ENCODE measurements at regions not wholly inside any gene's neighbourhood (a gene's known extent, or its start where the extent isn't known, plus 50 kb on each side); places are given as distances from the start of the nearest gene placed in this dataset.

DNA sequence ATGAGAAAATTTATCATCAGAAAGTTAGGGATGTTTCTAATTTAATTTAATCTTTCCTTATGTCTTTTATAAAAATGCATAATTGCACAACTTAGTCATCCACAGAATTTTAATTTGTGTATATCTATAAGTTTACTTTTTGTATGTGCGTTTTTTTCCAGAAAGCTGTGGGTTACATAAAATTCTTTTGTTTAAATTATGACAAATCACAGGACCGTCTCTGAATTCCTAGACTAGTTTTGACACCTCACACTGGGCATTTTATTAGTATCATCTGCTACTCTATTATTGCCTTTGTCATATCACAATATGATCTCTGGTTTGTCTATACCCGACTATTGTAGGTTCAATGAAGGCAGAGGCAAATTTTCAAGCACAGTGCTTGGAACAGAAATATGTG lies 482.4 kb upstream of the SEMA3D start:
- H3K4me3 ChIP-seq: no peak overlapping the region
- intact Hi-C loops (cut with DNase I, micrococcal nuclease): no loop called here
- H3K9me3 ChIP-seq: no peaks in the 10 kb centered on the region
- no peaks in the 10 kb centered on the region for H3K36me3 ChIP-seq (ENCODE audit: low read depth)
- no peaks in the 10 kb centered on the region for H3K4me1 ChIP-seq (ENCODE audit: low read depth)
- TF ChIP-seq, protein P1, sequence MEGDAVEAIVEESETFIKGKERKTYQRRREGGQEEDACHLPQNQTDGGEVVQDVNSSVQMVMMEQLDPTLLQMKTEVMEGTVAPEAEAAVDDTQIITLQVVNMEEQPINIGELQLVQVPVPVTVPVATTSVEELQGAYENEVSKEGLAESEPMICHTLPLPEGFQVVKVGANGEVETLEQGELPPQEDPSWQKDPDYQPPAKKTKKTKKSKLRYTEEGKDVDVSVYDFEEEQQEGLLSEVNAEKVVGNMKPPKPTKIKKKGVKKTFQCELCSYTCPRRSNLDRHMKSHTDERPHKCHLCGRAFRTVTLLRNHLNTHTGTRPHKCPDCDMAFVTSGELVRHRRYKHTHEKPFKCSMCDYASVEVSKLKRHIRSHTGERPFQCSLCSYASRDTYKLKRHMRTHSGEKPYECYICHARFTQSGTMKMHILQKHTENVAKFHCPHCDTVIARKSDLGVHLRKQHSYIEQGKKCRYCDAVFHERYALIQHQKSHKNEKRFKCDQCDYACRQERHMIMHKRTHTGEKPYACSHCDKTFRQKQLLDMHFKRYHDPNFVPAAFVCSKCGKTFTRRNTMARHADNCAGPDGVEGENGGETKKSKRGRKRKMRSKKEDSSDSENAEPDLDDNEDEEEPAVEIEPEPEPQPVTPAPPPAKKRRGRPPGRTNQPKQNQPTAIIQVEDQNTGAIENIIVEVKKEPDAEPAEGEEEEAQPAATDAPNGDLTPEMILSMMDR (IDR thresholded peaks at IDR 0.05): no peak
- no peak for ATAC-seq
- no peak for DNase-seq

DNA sequence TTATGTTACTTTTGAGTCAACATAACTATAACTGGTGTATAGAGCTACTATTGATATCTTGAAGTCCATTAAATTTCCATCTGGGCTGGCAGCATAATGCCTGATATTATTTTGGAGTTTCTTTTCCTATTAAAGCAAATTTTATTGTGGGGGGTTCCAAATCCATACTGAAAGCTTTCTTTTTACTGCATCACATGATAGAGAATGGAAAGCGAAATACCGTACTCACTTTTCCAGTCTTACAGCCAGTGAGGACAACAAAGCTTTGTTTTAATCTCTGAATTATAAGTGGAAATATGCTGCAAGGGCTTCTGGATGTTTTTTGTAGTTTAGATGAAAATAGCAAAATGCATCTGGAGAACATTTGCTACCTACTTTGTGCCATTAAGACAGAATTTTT lies 477.5 kb upstream of the SEMA3D start:
- DNase-seq: no peak

DNA sequence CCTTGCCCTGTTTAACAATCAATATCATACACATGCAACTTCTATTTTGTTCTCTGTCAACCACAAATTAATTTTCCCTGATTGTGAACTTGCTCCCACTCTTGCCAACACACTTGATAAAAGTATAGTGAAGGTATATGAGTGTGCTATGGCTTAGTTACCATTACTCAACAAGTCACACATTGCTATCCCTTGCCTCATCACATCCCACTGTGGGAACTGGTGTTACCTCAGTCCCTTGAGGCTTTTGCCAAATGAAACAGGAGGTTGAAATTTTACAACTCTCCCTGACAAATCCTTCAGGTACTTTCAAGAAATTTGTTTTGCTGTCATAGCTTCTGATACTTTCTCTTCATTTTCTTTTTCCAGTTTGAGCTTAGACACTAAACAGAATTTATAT lies 472.5 kb upstream of the SEMA3D start:
- TF ChIP-seq, protein P1 (IDR thresholded peaks at IDR 0.05): no peak
- DNase-seq (no peak), ATAC-seq (no peak)
- Histone ChIP-seq H3K4me3 (no peak overlapping the region), H3K36me3 (ENCODE audit: low read depth) (no peaks in the 10 kb centered on the region), H3K4me1 (ENCODE audit: low read depth) (no peaks in the 10 kb centered on the region), H3K9me3 (no peaks in the 10 kb centered on the region)
- intact Hi-C loops (cut with DNase I, micrococcal nuclease): no loop called here

More for the DNA sequence above, 477.5 kb upstream of the SEMA3D start:
- TF ChIP-seq, protein P1 (IDR thresholded peaks at IDR 0.05): no peak
- no peaks in the 10 kb centered on the region for H3K9me3 ChIP-seq
- H3K4me1 ChIP-seq (ENCODE audit: low read depth): no peaks in the 10 kb centered on the region
- intact Hi-C loops (cut with DNase I, micrococcal nuclease): no loop called here
- H3K36me3 ChIP-seq (ENCODE audit: low read depth): no peaks in the 10 kb centered on the region
- no peak overlapping the region for H3K4me3 ChIP-seq
- no peak for ATAC-seq

DNA sequence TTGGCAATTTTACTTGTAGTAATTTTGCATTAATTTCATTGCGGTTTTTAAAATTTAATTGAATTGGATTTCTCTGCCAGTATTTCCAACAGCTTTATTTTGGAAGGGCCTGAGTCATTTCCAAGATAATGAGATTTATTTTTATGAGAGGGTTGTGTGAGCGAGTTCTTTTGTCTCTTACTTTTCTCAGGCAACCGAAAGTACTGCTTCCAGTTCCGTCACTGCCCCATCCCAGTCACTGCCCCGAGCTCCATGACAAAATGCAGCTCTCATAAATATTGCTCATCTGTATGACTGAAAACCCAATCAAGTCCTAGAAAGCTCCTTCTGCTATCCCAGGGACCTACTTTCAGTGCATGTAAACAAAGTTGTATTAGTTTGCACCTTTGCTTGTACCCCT lies 468.4 kb upstream of the SEMA3D start:
- no peaks in the 10 kb centered on the region for H3K36me3 ChIP-seq (ENCODE audit: low read depth)
- ATAC-seq (no peak), DNase-seq (no peak)
- H3K4me1 ChIP-seq (ENCODE audit: low read depth): no peaks in the 10 kb centered on the region
- H3K4me3 ChIP-seq: no peak overlapping the region
- TF ChIP-seq, protein P1 (IDR thresholded peaks at IDR 0.05): no peak
- intact Hi-C loops (cut with DNase I, micrococcal nuclease): no loop called here
- no peaks in the 10 kb centered on the region for H3K9me3 ChIP-seq

DNA sequence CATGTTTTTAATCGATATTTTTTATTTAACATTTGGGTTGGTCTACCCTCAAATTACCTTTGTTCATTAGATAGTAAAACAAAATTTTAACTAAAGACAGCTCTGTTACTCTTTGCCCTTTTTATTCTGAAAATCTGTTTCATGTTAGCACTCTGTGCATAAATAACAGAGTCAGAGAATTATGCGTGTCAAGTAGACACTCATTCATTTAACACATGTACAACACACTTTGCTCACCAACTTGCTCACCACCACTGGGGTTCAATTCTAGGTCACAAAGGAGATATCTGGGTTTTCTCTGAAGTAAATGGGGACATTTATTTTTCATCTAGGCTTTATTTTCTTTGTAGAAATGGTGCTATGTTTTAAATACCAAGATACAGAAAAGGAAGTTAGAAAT lies 457.4 kb upstream of the SEMA3D start:
- no peak for DNase-seq
- intact Hi-C loops (cut with DNase I, micrococcal nuclease): no loop called here
- Histone ChIP-seq H3K9me3 (no peaks in the 10 kb centered on the region), H3K4me3 (no peak overlapping the region), H3K36me3 (ENCODE audit: low read depth) (no peaks in the 10 kb centered on the region), H3K4me1 (ENCODE audit: low read depth) (no peaks in the 10 kb centered on the region)
- TF ChIP-seq, protein P1 (IDR thresholded peaks at IDR 0.05): no peak
- ATAC-seq: no peak

DNA sequence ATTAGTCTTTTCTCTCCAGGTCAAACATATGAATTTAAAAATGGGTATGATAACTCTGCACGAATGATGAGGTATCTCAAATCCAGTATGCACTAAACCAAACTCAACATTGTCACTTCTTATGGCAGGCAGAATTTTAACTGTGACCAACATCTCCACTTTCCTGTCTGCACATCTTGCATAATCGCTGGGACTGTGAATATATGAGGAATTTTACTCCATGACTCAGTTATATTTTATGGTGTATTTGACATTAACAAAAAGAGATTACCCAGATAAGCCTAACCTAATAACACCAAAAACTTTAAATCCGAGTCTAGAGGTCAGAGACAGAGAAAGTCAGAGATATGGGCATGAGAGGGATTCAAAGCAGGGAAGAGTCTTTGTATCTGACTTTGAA lies 454.5 kb upstream of the SEMA3D start:
- TF ChIP-seq, protein P1 (IDR thresholded peaks at IDR 0.05): no peak
- Histone ChIP-seq H3K9me3 (no peaks in the 10 kb centered on the region), H3K36me3 (ENCODE audit: low read depth) (no peaks in the 10 kb centered on the region), H3K4me3 (no peak overlapping the region), H3K4me1 (ENCODE audit: low read depth) (no peaks in the 10 kb centered on the region)
- intact Hi-C loops (cut with DNase I, micrococcal nuclease): no loop called here
- no peak for DNase-seq
- ATAC-seq: no peak
